WI38 (cell line): ENCODE measurements at regions not wholly inside any gene's neighbourhood (a gene's known extent, or its start where the extent isn't known, plus 50 kb on each side); places are given as distances from the start of the nearest gene placed in this dataset.

ENCODE experiments used
- H3K4me3 ChIP-seq: 2 replicates; pipeline ENCODE4 v1.5.1; 2011; ENCODE audit warnings: low read depth, mild to moderate bottlenecking, control low read depth, low read length
- TF ChIP-seq, protein P1 (sequence below): IDR thresholded peaks from 2 replicates; pipeline ENCODE4 v1.5.1; 2012; ENCODE audit warnings: low read depth, mild to moderate bottlenecking, control low read depth, low read length

- H3K4me3 ChIP-seq = no peak overlapping the region
- TF ChIP-seq, protein P1, sequence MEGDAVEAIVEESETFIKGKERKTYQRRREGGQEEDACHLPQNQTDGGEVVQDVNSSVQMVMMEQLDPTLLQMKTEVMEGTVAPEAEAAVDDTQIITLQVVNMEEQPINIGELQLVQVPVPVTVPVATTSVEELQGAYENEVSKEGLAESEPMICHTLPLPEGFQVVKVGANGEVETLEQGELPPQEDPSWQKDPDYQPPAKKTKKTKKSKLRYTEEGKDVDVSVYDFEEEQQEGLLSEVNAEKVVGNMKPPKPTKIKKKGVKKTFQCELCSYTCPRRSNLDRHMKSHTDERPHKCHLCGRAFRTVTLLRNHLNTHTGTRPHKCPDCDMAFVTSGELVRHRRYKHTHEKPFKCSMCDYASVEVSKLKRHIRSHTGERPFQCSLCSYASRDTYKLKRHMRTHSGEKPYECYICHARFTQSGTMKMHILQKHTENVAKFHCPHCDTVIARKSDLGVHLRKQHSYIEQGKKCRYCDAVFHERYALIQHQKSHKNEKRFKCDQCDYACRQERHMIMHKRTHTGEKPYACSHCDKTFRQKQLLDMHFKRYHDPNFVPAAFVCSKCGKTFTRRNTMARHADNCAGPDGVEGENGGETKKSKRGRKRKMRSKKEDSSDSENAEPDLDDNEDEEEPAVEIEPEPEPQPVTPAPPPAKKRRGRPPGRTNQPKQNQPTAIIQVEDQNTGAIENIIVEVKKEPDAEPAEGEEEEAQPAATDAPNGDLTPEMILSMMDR = no peak
These were observed 203.5 kb downstream of the MBD2 start for GRCh38 chr18:54020966-54021365.

GRCh38 chr18:54020156-54020745, 204.2 kb downstream of the MBD2 start:
- no peak overlapping the region for H3K4me3 ChIP-seq
- TF ChIP-seq, protein P1 = no peak

GRCh38 chr18:54019641-54020040, 204.8 kb downstream of the MBD2 start:
- H3K4me3 ChIP-seq = no peak overlapping the region
- TF ChIP-seq, protein P1 = no peak

GRCh38 chr18:54013452-54013851, 211.0 kb downstream of the MBD2 start:
- TF ChIP-seq, protein P1 = no peak
- no peak overlapping the region for H3K4me3 ChIP-seq

- H3K4me3 ChIP-seq = no peak overlapping the region
These were observed 219.6 kb downstream of the MBD2 start for GRCh38 chr18:54004828-54005227.

GRCh38 chr18:54003195-54003594, 221.3 kb downstream of the MBD2 start:
- no peak overlapping the region for H3K4me3 ChIP-seq
- TF ChIP-seq, protein P1 = no peak

More at GRCh38 chr18:54004828-54005227, 219.6 kb downstream of the MBD2 start:
- TF ChIP-seq, protein P1 = no peak

GRCh38 chr18:53997064-53997463, 227.4 kb downstream of the MBD2 start:
- no peak overlapping the region for H3K4me3 ChIP-seq
- TF ChIP-seq, protein P1 = no peak
